Fibroblast of skin of back (primary cell): ENCODE measurements at regions not wholly inside any gene's neighbourhood (a gene's known extent, or its start where the extent isn't known, plus 50 kb on each side); places are given as distances from the start of the nearest gene placed in this dataset.

Source experiments
- DNase-seq: peaks from one replicate; pipeline ENCODE4 v3.0.0-alpha.2; 2013

DNA sequence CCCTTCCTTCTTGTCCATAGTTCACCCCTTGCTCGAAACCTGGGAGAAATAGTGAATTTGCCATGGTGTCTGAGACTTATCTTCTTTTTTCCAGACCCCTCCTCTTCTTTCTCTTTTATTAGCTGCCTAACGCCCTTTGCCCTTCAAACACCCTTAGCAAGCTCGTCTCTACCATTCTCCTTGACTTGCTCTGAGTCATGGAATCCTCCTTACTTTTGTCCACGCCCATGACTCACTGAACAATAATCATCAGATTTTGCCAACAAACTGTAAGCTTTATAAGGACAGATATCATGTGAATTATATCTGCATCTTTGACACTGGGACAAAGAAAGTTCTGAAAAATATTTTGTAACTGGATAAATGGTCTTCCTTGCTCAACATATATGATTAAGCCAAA lies 67.1 kb upstream of the CNTNAP5 start:
- DNase-seq = no peak

DNA sequence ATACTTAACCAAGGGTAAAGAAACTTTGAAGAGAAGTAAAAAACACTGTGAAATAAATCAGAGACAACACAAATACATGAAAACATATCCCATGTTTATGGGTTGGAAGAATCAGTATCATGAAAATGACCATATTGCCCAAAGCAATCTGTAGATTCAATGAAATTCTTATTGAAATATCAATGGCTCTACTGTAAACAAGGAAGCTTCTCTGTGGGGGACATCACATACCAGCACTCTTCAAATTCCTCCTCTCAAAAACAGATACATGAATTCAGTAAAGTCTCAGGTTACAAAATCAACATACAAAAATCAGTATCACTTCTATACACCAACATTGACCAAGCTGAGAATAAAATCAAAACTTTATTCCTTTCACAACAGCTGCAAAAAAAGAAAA lies 63.5 kb upstream of the CNTNAP5 start:
- no peak for DNase-seq

DNA sequence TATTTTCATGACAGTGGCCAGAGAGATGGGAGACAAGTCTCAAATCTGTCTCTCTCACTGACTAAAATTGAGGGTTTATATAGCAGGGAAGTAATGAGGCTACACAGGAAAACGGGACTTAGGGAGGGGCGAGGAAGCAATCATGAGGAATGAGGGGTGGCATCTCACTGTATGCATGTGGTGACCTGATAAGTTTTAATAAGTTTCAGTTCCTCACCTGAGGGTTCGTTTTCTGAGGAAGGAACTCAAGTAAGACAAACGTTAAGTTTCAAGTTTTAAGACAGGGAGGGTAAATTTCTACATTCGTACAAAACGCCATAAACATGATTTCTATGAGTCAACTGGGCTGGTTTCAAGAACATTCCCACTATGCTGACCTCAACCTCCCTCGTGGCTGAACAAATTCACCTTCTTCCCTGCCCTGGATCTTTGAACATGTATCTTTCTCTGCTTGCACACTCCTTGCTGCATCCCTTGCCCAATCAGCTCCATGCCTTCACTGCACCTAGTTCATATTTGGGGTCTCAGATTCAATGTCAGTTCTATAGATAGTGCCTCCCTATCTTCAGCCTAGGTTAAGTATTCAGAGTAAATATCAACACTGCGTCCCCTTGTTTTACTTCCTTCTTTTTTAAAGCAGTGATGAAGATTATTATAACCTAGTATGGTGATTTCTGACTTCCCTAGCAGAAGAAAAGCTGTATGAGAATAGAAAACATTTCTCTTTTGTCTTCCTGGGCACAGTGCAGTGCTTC lies 53.3 kb upstream of the CNTNAP5 start:
- DNase-seq = no peak
